SK-N-SH (cell line): ENCODE measurements at regions not wholly inside any gene's neighbourhood (a gene's known extent, or its start where the extent isn't known, plus 50 kb on each side); places are given as distances from the start of the nearest gene placed in this dataset.
"Not testable (repeated sequence)": the region's sequence is repeated elsewhere in the genome, so short reads cannot be mapped to it uniquely, and the experiment has no call there.

ENCODE experiments used
- CTCF ChIP-seq: fragments of 200-600 bp; sonication (generic); IDR thresholded peaks from 2 replicates; pipeline ENCODE4 v1.6.1; 2017; ENCODE audit warnings: antibody characterized with exemption, mild to moderate bottlenecking, moderate library complexity
- EP300 ChIP-seq, 2 experiments: IDR thresholded peaks; 2 replicates each; pipeline versions ENCODE4 v1.4.0 to v1.6.1; 2012; ENCODE audit warnings: borderline replicate concordance in 1 of 2, low read depth in 1 of 2, low read length in 1 of 2
- FOXJ3 ChIP-seq: sonication (generic); formaldehyde crosslinking; IDR thresholded peaks from 2 replicates; pipeline ENCODE4 v1.5.1; 2020; ENCODE audit warnings: mild to moderate bottlenecking, missing genetic modification reagents
- GATA2 ChIP-seq: sonication (generic); formaldehyde crosslinking; IDR thresholded peaks from 2 replicates; pipeline ENCODE4 v1.5.0; 2020; ENCODE audit warnings: mild to moderate bottlenecking, missing genetic modification reagents
- JUND ChIP-seq: IDR thresholded peaks from 2 replicates; pipeline ENCODE4 v1.4.0; 2012
- NFIC ChIP-seq: IDR thresholded peaks from 2 replicates; pipeline ENCODE4 v1.4.0; 2012; ENCODE audit warnings: borderline replicate concordance
- RAD21 ChIP-seq: IDR thresholded peaks from 2 replicates; pipeline ENCODE4 v1.6.1; 2012; ENCODE audit warnings: mild to moderate bottlenecking, low read length
- RCOR1 ChIP-seq: fragments of 150-350 bp; IDR thresholded peaks from 2 replicates; pipeline ENCODE4 v1.6.1; 2017; ENCODE audit warnings: antibody characterized with exemption, low read length
- RFX5 ChIP-seq: IDR thresholded peaks from 2 replicates; pipeline ENCODE4 v1.6.1; 2012; ENCODE audit warnings: mild to moderate bottlenecking, improper control_type of control experiment, low read length
- TEAD4 ChIP-seq: IDR thresholded peaks from 2 replicates; pipeline ENCODE4 v1.4.0; 2012; ENCODE audit warnings: mild to moderate bottlenecking, borderline replicate concordance; ENCODE audit not compliant: insufficient read depth
- USF1 ChIP-seq: IDR thresholded peaks from 2 replicates; pipeline ENCODE4 v1.4.0; 2012; ENCODE audit warnings: low read depth, borderline replicate concordance
- YY1 ChIP-seq: IDR thresholded peaks from 2 replicates; pipeline ENCODE4 v1.4.0; 2012; ENCODE audit warnings: low read depth, mild to moderate bottlenecking
- TF ChIP-seq, protein P1 (sequence below): fragments of 150-350 bp; IDR thresholded peaks from 2 replicates; pipeline ENCODE4 v1.6.1; 2016; ENCODE audit warnings: mild to moderate bottlenecking, low read depth, low read length

- TF ChIP-seq CTCF; TEAD4; RAD21; RFX5; EP300 (IDR thresholded peaks at IDR 0.05; ENCODE audit: borderline replicate concordance in 1 of 2, low read depth in 1 of 2, low read length in 1 of 2); RCOR1; FOXJ3 (CRISPR knock-in tag); NFIC; JUND; USF1; GATA2 (CRISPR knock-in tag); YY1: not testable (repeated sequence)
- TF ChIP-seq, protein P1, sequence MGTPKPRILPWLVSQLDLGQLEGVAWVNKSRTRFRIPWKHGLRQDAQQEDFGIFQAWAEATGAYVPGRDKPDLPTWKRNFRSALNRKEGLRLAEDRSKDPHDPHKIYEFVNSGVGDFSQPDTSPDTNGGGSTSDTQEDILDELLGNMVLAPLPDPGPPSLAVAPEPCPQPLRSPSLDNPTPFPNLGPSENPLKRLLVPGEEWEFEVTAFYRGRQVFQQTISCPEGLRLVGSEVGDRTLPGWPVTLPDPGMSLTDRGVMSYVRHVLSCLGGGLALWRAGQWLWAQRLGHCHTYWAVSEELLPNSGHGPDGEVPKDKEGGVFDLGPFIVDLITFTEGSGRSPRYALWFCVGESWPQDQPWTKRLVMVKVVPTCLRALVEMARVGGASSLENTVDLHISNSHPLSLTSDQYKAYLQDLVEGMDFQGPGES = not testable (repeated sequence)
These were observed 135.7 kb upstream of the RAG2 start for GRCh38 chr11:36733721-36734120.
